ENCODE measurements at regions not wholly inside any gene's neighbourhood (a gene's known extent, or its start where the extent isn't known, plus 50 kb on each side); places are given as distances from the start of the nearest gene placed in this dataset.

GRCh38 chr6:90891355-90891754 lies 304.5 kb upstream of the MAP3K7 start:
- TF ChIP-seq CTCF (IDR thresholded peaks at IDR 0.05; ENCODE audit: low read depth, low read length, missing input control) (no peak), YY1 (IDR thresholded peaks at IDR 0.05) (no peak), GABPA (IDR thresholded peaks at IDR 0.05 in 1 of 2, conservative IDR thresholded peaks at IDR 0.05 in 1 of 2) (no peak), ATF3 (IDR thresholded peaks at IDR 0.05) (no peak), TAF1 (conservative IDR thresholded peaks at IDR 0.05) (no peak), FOXA1 (IDR thresholded peaks at IDR 0.05) (no peak), REST (IDR thresholded peaks at IDR 0.05) (no peak), HNF4A (conservative IDR thresholded peaks at IDR 0.05) (no peak), MAX (IDR thresholded peaks at IDR 0.05) (no peak), JUND (IDR thresholded peaks at IDR 0.05) (no peak), SP1 (IDR thresholded peaks at IDR 0.05) (no peak), RAD21 (IDR thresholded peaks at IDR 0.05) (no peak)

Data from liver (tissue), 3 donors.